ENCODE measurements at regions not wholly inside any gene's neighbourhood (a gene's known extent, or its start where the extent isn't known, plus 50 kb on each side); places are given as distances from the start of the nearest gene placed in this dataset.

GRCh38 chr7:20519645-20520044 lies 95.8 kb upstream of the ABCB5 start:
- TF ChIP-seq CTCF (IDR thresholded peaks at IDR 0.05; ENCODE audit: poor library complexity), result no peak
- TF ChIP-seq EZH2phosphoT487 (IDR thresholded peaks at IDR 0.05; ENCODE audit: low read depth, severe bottlenecking, unreplicated experiment), result no peak

Measured in hepatocyte (in vitro differentiated cells).